Adipocyte (in vitro differentiated cells): ENCODE measurements at regions not wholly inside any gene's neighbourhood (a gene's known extent, or its start where the extent isn't known, plus 50 kb on each side); places are given as distances from the start of the nearest gene placed in this dataset.

Experiments used
- DNase-seq: peaks from one replicate; pipeline ENCODE4 v3.0.0-alpha.2; 2015; ENCODE audit warnings: low read depth
- H3K27me3 ChIP-seq: replicated peaks from 2 replicates; pipeline ENCODE4 v1.7.0; 2013; ENCODE audit warnings: mild to moderate bottlenecking, low read length, moderate library complexity; ENCODE audit not compliant: control insufficient read depth, insufficient read depth
- H3K36me3 ChIP-seq: 2 replicates; pipeline ENCODE4 v1.7.0; 2013; ENCODE audit warnings: low read length, mild to moderate bottlenecking, moderate library complexity; ENCODE audit not compliant: control insufficient read depth, insufficient read depth, severe bottlenecking
- H3K4me1 ChIP-seq: 2 replicates; pipeline ENCODE4 v1.7.0; 2013; ENCODE audit warnings: mild to moderate bottlenecking, low read length, moderate library complexity; ENCODE audit not compliant: control insufficient read depth, insufficient read depth
- H3K4me3 ChIP-seq: 2 replicates; pipeline ENCODE4 v1.7.0; 2013; ENCODE audit warnings: mild to moderate bottlenecking, low read length, moderate library complexity
- H3K9ac ChIP-seq: 2 replicates; pipeline ENCODE4 v1.7.0; 2013; ENCODE audit warnings: mild to moderate bottlenecking, low read length, moderate library complexity
- H3K9me3 ChIP-seq: 2 replicates; pipeline ENCODE4 v1.7.0; 2013; ENCODE audit warnings: mild to moderate bottlenecking, low read length, moderate library complexity; ENCODE audit not compliant: control insufficient read depth

- Histone ChIP-seq H3K27me3 (no peaks in the 10 kb centered on the region), H3K36me3 (no peaks in the 10 kb centered on the region), H3K9ac (no peak overlapping the region), H3K4me1 (no peaks in the 10 kb centered on the region), H3K4me3 (no peak overlapping the region), H3K9me3 (no peaks in the 10 kb centered on the region)
- DNase-seq, result no peak
Observed at GRCh38 chr15:93372208-93372864, 283.3 kb upstream of the RGMA start.

GRCh38 chr15:93366387-93367100 is 277.5 kb upstream of the RGMA start:
- H3K4me3 ChIP-seq, result no peak overlapping the region
- no peaks in the 10 kb centered on the region for H3K9me3 ChIP-seq
- H3K9ac ChIP-seq, result no peak overlapping the region
- no peak for DNase-seq
- H3K27me3 ChIP-seq, result no peaks in the 10 kb centered on the region
- peaks cover 5% of the 10 kb centered on the region for H3K4me1 ChIP-seq
- H3K36me3 ChIP-seq, result no peaks in the 10 kb centered on the region

DNA sequence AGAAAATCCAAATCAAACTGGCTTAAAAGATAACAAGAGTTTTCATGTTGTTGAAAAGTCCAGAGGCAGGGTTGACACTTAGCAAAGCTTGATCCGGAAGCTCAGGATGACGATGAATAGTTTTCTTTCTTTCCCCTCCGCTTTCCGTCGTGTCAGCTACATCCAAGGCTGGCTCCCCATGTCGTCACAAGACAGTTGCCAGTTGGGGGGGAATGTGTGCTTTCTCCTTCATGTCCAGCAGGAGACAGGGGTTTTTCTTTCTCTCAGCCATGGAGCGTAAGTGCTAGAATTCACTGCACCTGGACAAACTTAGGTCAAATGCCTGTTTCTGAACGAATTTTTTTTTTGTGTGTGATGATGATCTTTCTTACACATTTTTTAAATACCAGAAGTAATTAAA is 273.8 kb upstream of the RGMA start:
- no peak for DNase-seq
- H3K4me1 ChIP-seq, result peaks cover 5% of the 10 kb centered on the region
- H3K9me3 ChIP-seq, result no peaks in the 10 kb centered on the region

DNA sequence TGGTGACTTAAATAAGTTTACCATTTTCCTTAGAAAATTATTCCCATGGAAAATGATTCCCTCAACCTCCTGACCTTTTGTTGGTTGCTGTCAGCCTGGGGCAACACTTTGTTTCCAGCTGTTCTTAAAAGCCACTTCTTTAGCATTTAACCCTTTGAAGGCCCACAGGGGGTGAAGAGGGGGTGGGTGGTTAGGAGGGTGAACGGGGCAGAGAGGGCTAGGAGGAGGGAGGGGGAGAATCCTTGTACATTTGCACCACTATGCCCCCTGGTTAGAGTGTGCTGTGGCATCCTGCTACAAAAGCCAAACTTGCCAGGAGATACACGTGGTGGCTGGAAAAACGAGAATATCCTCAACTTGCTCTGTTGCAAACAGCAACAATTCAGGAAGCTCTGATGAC is 273.2 kb upstream of the RGMA start:
- Histone ChIP-seq H3K9ac (no peak overlapping the region), H3K36me3 (no peaks in the 10 kb centered on the region), H3K4me1 (peaks cover 5% of the 10 kb centered on the region), H3K9me3 (no peaks in the 10 kb centered on the region), H3K4me3 (no peak overlapping the region), H3K27me3 (no peaks in the 10 kb centered on the region)
- DNase-seq, result no peak

More for the DNA sequence above, 273.8 kb upstream of the RGMA start:
- Histone ChIP-seq H3K27me3 (no peaks in the 10 kb centered on the region), H3K36me3 (no peaks in the 10 kb centered on the region), H3K9ac (no peak overlapping the region), H3K4me3 (no peak overlapping the region)

GRCh38 chr15:93361703-93362102 is 272.7 kb upstream of the RGMA start:
- H3K9ac ChIP-seq, result no peak overlapping the region
- H3K4me1 ChIP-seq, result peaks cover 2% of the 10 kb centered on the region
- H3K9me3 ChIP-seq, result no peaks in the 10 kb centered on the region
- no peaks in the 10 kb centered on the region for H3K36me3 ChIP-seq
- no peak for DNase-seq
- H3K27me3 ChIP-seq, result peaks cover 1% of the 10 kb centered on the region
- no peak overlapping the region for H3K4me3 ChIP-seq

DNA sequence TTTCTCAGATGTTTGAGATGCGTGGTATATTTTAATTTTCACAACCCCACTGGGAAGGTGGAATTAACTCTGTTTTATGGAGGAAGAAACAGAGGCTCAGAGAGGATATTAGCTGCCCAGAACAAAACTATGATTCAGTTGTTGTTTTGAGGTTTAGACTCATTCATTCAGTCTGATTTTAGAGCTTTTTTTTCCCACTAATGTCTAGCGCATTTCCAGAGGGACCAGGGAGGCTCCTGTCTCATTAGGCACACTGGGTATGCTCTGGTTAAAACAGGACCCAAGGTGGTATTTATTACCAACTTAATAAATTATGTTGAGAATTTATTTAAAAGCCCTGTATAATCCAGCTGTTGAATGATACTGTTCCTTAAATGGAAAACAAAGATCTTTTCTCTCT is 272.0 kb upstream of the RGMA start:
- H3K27me3 ChIP-seq, result peaks cover 6% of the 10 kb centered on the region
- H3K9me3 ChIP-seq, result no peaks in the 10 kb centered on the region
- no peak overlapping the region for H3K9ac ChIP-seq
- H3K4me3 ChIP-seq, result no peak overlapping the region
- H3K4me1 ChIP-seq, result no peaks in the 10 kb centered on the region
- no peak for DNase-seq
- no peaks in the 10 kb centered on the region for H3K36me3 ChIP-seq

GRCh38 chr15:93360318-93360717 is 271.3 kb upstream of the RGMA start:
- Histone ChIP-seq H3K4me3 (no peak overlapping the region), H3K27me3 (peaks cover 6% of the 10 kb centered on the region), H3K9ac (no peak overlapping the region), H3K4me1 (no peaks in the 10 kb centered on the region), H3K9me3 (no peaks in the 10 kb centered on the region), H3K36me3 (no peaks in the 10 kb centered on the region)
- no peak for DNase-seq

GRCh38 chr15:93359425-93360131 is 270.6 kb upstream of the RGMA start:
- Histone ChIP-seq H3K36me3 (no peaks in the 10 kb centered on the region), H3K9ac (no peak overlapping the region), H3K4me3 (no peak overlapping the region), H3K27me3 (peaks cover 6% of the 10 kb centered on the region), H3K9me3 (no peaks in the 10 kb centered on the region), H3K4me1 (no peaks in the 10 kb centered on the region)
- no peak for DNase-seq

DNA sequence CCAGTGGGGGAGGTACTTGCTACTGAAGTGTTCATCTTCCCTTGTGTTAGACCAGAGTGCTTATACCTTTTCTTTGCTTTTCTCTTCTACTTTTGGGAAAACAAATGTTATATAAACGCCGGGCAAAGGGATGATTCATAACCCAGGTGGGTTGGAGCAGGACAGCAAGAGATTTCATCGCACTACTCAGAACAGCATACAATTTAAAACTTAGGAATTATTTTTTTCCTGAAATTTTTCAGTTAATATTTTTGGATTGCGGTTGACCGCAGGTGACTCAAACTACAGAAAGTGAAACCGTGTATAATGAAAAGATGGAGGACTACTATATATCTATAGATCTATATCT is 270.0 kb upstream of the RGMA start:
- H3K27me3 ChIP-seq, result peaks cover 6% of the 10 kb centered on the region
- no peaks in the 10 kb centered on the region for H3K36me3 ChIP-seq
- DNase-seq, result no peak
- no peak overlapping the region for H3K4me3 ChIP-seq
- H3K9ac ChIP-seq, result no peak overlapping the region
- no peaks in the 10 kb centered on the region for H3K9me3 ChIP-seq
- H3K4me1 ChIP-seq, result no peaks in the 10 kb centered on the region

- no peak for DNase-seq
- Histone ChIP-seq H3K36me3 (no peaks in the 10 kb centered on the region), H3K4me1 (no peaks in the 10 kb centered on the region), H3K4me3 (no peak overlapping the region), H3K9ac (no peak overlapping the region), H3K9me3 (no peaks in the 10 kb centered on the region), H3K27me3 (peaks cover 6% of the 10 kb centered on the region)
Observed at GRCh38 chr15:93358166-93359059, 269.4 kb upstream of the RGMA start.
